HL-60 (cell line): ENCODE measurements at regions not wholly inside any gene's neighbourhood (a gene's known extent, or its start where the extent isn't known, plus 50 kb on each side); places are given as distances from the start of the nearest gene placed in this dataset.

Source experiments
- CTCF ChIP-seq: IDR thresholded peaks from one replicate; pipeline ENCODE4 v1.5.1; 2011; ENCODE audit warnings: low read length, control low read depth, inconsistent platforms; ENCODE audit not compliant: insufficient read depth
- POLR2AphosphoS5 ChIP-seq: IDR thresholded peaks from 2 replicates; pipeline ENCODE4 v1.6.1; 2012; ENCODE audit warnings: low read depth
- REST ChIP-seq: IDR thresholded peaks from 2 replicates; pipeline ENCODE4 v1.6.1; 2012; ENCODE audit warnings: low read depth; ENCODE audit not compliant: insufficient replicate concordance
- SPI1 ChIP-seq: IDR thresholded peaks from 2 replicates; pipeline ENCODE4 v1.6.1; 2012; ENCODE audit warnings: low read depth, mild to moderate bottlenecking, borderline replicate concordance

- TF ChIP-seq CTCF (no peak), POLR2AphosphoS5 (no peak), REST (no peak), SPI1 (no peak)
Measured at GRCh38 chr2:18061717-18062116, 183.2 kb downstream of the KCNS3 start.
